BJ (cell line): ENCODE measurements at regions not wholly inside any gene's neighbourhood (a gene's known extent, or its start where the extent isn't known, plus 50 kb on each side); places are given as distances from the start of the nearest gene placed in this dataset.

Experiments used
- CTCF ChIA-PET: fragments of 350-600 bp; formaldehyde crosslinking; extraction: SDS; loops from one replicate; lab custom pipeline; 2021; ENCODE audit warnings: antibody characterized with exemption, inconsistent platforms; lab: Yijun Ruan, JAX
- POLR2A ChIA-PET: fragments of 300-600 bp; sonication (Branson Sonifier 250); formaldehyde crosslinking; extraction: SDS; loops from one replicate; lab custom pipeline; 2021; ENCODE audit warnings: antibody characterized with exemption; lab: Charles Lee
- DNase-seq: peaks from one replicate; pipeline ENCODE4 v3.0.0-alpha.2; 2011; ENCODE audit warnings: low read depth
- H3K27me3 ChIP-seq: 2 replicates; pipeline ENCODE4 v1.6.0; 2011; ENCODE audit warnings: low read length; ENCODE audit not compliant: control insufficient read depth, insufficient read depth
- H3K36me3 ChIP-seq: 2 replicates; pipeline ENCODE4 v1.5.1; 2011; ENCODE audit warnings: low read length; ENCODE audit not compliant: control insufficient read depth, insufficient read depth
- H3K4me3 ChIP-seq: 2 replicates; pipeline ENCODE4 v1.5.1; 2011; ENCODE audit warnings: low read depth, mild to moderate bottlenecking, control low read depth, low read length
- TF ChIP-seq, protein P1 (sequence below): IDR thresholded peaks from 2 replicates; pipeline ENCODE4 v1.5.1; 2011; ENCODE audit warnings: low read depth, mild to moderate bottlenecking, control low read depth, inconsistent platforms, low read length, moderate library complexity; ENCODE audit not compliant: insufficient read depth

DNA sequence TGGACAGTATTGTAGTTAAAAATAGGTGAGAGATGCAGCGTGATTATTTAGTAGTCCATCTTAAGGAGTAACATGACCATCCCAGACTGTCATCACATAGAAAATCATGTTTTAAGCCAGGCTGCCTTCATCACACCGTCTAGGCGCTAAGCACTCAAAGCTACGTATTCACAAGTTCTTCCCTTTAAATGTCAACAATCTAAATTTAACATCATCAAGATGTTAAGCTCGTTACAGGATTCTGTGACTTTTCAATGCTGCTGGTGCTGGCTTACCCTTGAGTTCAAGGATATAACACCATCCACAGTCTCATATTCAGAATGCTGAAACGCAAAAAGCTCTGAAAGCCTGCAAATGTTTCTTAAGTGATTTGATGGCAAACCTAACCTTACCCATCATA is 109.5 kb upstream of the CDCA7L start:
- CTCF ChIA-PET = no interaction called here
- Histone ChIP-seq H3K27me3 (peaks cover 1% of the 10 kb centered on the region; the same call in 1 of the 2 replicates), H3K4me3 (no peak overlapping the region), H3K36me3 (no peaks in the 10 kb centered on the region)
- POLR2A ChIA-PET = no interaction called here
- TF ChIP-seq, protein P1, sequence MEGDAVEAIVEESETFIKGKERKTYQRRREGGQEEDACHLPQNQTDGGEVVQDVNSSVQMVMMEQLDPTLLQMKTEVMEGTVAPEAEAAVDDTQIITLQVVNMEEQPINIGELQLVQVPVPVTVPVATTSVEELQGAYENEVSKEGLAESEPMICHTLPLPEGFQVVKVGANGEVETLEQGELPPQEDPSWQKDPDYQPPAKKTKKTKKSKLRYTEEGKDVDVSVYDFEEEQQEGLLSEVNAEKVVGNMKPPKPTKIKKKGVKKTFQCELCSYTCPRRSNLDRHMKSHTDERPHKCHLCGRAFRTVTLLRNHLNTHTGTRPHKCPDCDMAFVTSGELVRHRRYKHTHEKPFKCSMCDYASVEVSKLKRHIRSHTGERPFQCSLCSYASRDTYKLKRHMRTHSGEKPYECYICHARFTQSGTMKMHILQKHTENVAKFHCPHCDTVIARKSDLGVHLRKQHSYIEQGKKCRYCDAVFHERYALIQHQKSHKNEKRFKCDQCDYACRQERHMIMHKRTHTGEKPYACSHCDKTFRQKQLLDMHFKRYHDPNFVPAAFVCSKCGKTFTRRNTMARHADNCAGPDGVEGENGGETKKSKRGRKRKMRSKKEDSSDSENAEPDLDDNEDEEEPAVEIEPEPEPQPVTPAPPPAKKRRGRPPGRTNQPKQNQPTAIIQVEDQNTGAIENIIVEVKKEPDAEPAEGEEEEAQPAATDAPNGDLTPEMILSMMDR = no peak
- DNase-seq = no peak

DNA sequence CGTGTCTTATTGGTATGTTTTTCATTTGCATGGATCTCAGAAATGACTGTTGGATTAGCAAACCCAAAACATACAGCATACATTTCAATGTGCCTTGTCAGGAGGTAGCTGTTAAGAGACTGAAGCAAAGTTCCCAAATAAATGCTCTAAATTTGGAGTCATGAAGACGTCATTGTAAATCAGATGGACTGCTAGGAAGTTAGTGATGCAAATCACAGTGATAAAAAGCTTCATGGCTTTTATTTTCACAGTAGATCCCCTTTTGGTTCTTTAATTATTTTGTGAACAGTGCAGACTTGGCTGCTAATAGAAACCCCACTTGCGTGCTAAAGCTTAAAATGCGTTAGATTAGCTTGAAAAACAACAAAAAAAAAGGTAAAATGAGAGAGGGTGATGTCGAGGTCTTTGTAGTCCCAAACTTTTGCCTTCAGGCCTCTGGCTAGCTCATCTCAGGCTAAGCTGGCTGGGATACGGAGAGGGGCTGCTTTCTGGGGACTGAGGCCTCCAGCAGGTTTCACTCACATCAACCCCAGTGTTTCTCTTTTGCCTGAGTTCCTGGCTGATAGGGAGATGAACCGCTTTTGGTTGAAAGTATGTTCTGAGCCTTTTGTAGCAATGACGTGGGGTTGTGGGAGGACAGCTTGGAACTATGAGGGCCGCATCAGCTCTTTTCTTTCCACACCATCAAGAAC is 107.1 kb upstream of the CDCA7L start:
- TF ChIP-seq, protein P1 = no peak
- Histone ChIP-seq H3K4me3 (no peak overlapping the region), H3K36me3 (no peaks in the 10 kb centered on the region), H3K27me3 (peaks cover 3% of the 10 kb centered on the region)
- POLR2A ChIA-PET = no interaction called here
- no peak for DNase-seq
- CTCF ChIA-PET = interaction anchor here (1.7 kb wide), 1 partner anchor 14 kb away, joined by 4 read pairs; no protein-coding TSS in a partner anchor

DNA sequence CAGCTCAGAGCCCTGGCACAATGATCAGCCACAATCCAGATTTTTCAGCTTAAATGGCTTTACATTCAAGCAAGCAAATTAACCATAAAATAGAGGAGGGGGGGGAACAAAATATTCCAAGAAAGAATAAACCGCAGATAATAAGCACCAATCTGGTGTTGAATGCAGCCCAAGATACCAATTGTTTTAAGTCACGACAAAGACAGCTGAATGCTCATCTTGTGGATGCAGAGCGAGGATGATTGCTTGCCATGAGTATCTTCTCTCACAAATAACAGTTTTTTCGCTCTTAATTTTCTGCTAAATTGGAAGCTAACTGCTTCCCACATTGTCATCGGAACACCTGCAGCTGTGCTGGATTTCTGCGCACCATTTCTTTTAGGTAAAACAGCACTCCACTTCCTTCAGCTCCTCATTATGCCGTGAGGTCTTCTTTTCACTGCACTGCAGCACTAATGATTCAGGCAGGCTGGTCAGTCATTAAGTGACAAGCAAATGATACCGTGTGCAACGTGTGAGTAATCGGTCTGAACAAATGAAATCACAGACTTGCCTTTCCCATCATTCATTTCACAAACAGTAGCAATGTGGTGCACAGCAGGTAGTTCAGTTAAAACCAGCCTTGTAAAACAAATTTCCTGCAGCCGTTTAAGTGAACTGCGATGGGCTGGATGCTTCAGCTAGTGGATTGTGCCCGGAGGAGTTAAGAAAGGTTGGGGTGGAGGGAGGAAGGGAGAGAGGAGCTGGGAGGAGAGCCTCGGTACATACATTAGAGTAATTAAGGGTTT is 106.4 kb upstream of the CDCA7L start:
- CTCF ChIA-PET = interaction anchor here (1.1 to 1.7 kb wide), 2 partner anchors 15 to 31 kb away, joined by 4 read pairs; no protein-coding TSS in a partner anchor
- H3K36me3 ChIP-seq = no peaks in the 10 kb centered on the region
- no peak overlapping the region for H3K4me3 ChIP-seq
- no peak for DNase-seq
- POLR2A ChIA-PET = no interaction called here
- H3K27me3 ChIP-seq = peaks cover 3% of the 10 kb centered on the region
- TF ChIP-seq, protein P1 = no peak

DNA sequence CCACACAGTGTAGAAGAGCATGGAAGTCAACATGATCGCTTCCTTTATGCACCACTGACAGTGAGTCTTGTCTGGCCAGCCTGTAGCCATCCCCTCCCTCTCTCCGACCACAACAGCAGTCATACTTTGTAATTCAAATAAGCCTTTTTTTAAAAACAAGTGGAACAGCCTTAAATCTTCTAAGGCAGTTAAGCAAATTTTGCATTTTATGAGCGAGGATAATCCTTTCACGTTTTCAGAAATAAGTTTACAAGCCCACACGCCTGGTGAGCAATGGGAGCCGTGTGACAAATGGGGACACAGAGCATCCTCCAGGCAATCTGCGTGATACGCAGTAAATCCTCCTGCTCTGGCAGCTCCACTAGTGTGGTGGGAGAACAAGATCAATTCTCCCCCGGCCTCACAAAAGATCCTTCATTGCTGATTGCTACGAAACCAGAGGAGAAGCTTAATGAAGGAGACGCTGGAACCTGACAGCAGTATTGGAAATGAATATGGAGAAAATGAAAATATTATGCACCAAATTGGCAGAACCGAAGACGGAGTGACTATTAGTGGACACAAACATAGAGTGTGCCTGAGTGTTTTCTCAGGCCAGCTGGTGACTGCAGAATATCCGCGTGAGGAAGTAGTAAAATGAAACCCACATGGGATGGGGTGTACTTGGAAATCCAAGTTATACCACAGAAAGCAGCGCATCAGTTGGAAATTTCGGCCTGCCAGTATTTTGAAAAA is 104.2 kb upstream of the CDCA7L start:
- DNase-seq = no peak
- TF ChIP-seq, protein P1 = no peak
- H3K27me3 ChIP-seq = peaks cover 3% of the 10 kb centered on the region
- CTCF ChIA-PET = no interaction called here
- no peak overlapping the region for H3K4me3 ChIP-seq
- POLR2A ChIA-PET = no interaction called here
- H3K36me3 ChIP-seq = no peaks in the 10 kb centered on the region

DNA sequence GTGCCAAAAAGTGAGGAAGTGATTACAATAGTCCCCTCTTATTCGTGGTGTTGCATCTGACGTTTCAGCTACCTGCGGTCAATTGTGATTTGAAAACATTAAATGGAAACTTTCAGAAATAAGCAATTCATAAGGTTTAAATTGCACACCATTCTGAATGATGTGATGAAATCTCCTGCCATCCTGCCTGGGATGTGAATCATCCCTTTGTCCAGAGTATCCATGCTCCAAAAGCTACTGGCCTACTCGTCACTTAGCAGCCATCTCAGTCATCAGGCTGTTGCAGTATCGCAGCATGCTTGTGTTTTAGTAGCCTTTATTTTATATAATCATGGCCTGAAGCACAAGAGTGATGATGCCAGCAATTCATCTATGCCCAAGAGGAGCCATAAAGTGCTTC is 97.7 kb upstream of the CDCA7L start:
- DNase-seq = no peak
- CTCF ChIA-PET = interaction anchor here (0.6 to 1.1 kb wide), 2 partner anchors 11 to 27 kb away, joined by 3 read pairs; no protein-coding TSS in a partner anchor
- no peak overlapping the region for H3K4me3 ChIP-seq
- POLR2A ChIA-PET = no interaction called here
- H3K27me3 ChIP-seq = no peaks in the 10 kb centered on the region
- TF ChIP-seq, protein P1 = no peak
- H3K36me3 ChIP-seq = no peaks in the 10 kb centered on the region
